Right lobe of liver (tissue), 6 donors: ENCODE measurements at regions not wholly inside any gene's neighbourhood (a gene's known extent, or its start where the extent isn't known, plus 50 kb on each side); places are given as distances from the start of the nearest gene placed in this dataset.

ENCODE experiments used
- ATAC-seq, 4 donors: fragments of 200-7000 bp; cut with Tn5 transposase; one replicate each; pipeline ENCODE4 v1.9.1; 2020; ENCODE audit warnings: mild to moderate bottlenecking in 4 of 4, moderate library complexity in 4 of 4
- DNase-seq, 3 donors: peaks; one replicate each; pipeline ENCODE4 v3.0.0-alpha.2; 2020
- H3K27ac ChIP-seq, 3 donors: fragments of 200-600 bp; one replicate each; pipeline ENCODE4 v1.8.0; 2022
- H3K27me3 ChIP-seq, 2 donors: fragments of 200-600 bp; one replicate each; pipeline ENCODE4 v1.8.0; 2022
- H3K36me3 ChIP-seq, 4 donors: fragments of 200-600 bp; sonication (generic) in 1 of 4; one replicate each; pipeline versions ENCODE4 v1.5.1 to v1.8.0; 2017 to 2022; ENCODE audit warnings: control low read depth in 1 of 4
- H3K4me1 ChIP-seq, 4 donors: fragments of 200-600 bp; sonication (generic) in 1 of 4; one replicate each; pipeline versions ENCODE4 v1.5.1 to v1.8.0; 2017 to 2022; ENCODE audit warnings: control low read depth in 1 of 4
- H3K4me3 ChIP-seq, 3 donors: fragments of 200-600 bp; one replicate each; pipeline ENCODE4 v1.8.0; 2022
- H3K9me3 ChIP-seq, 4 donors: fragments of 200-600 bp; sonication (generic) in 1 of 4; one replicate each; pipeline versions ENCODE4 v1.5.1 to v1.8.0; 2017 to 2022; ENCODE audit warnings: control low read depth in 1 of 4
- POLR2A ChIP-seq: fragments of 450-650 bp; IDR thresholded peaks from one replicate; pipeline ENCODE4 v1.6.1; 2017; ENCODE audit warnings: antibody characterized with exemption, mild to moderate bottlenecking
- WGBS: methylation state at CpG from one replicate; pipeline ENCODE4 v1.1.6; 2018; ENCODE audit warnings: low coverage, low lambda C conversion rate; ENCODE audit not compliant: insufficient coverage; ENCODE audit errors: missing lambda C conversion rate; 5-methylcytosine and 5-hydroxymethylcytosine counted together
- intact Hi-C, 2 donors: fragments of 100-400 bp; cut with DNase I; formaldehyde crosslinking; loops; one replicate each; pipeline versions ENCODE4 v1.11.2 to v1.14.1; 2022
- TF ChIP-seq, protein P1 (sequence below), 4 donors: fragments of 200-600 bp in 3 of 4; fragments of 450-650 bp in 1 of 4; IDR thresholded peaks; one replicate each; pipeline versions ENCODE4 v1.5.1 to v1.8.0; 2016 to 2022; ENCODE audit warnings: antibody characterized with exemption in 4 of 4, mild to moderate bottlenecking in 2 of 4
- donor health status: DM: no; HTN: yes; CAD: no.
- donor health status: DM: no; HTN: no; CAD: no.
- donor health status: DM: no; HTN: no; CAD: no.
- donor health status: DM: no; HTN: yes; CAD: no.
- donor health status: DM: no; HTN: yes; CAD: no.

DNA sequence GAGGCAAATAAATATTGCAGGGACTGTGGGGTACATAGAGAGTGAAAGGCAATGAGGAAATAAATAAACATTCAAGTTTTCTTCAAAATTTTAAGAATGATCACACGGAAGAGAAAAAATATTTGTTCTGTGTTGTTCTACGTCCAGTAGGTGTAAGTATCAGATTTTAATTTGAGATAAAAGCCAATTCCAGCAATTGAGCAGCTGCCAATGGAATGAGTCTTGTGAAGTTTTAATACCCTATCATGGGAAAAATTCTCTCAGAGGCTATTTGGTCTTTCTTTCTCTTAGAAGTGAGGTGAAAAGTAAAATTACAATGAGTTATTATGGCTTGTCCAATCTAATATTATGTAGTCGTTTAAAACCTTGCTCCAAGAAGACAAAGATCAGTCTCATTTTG, 195.7 kb upstream of the CITED2 start:
- no peaks in the 10 kb centered on the region for H3K27me3 ChIP-seq
- no peak overlapping the region for H3K4me3 ChIP-seq
- WGBS: 71% methylated on average over 3 of the region's 3 CpGs
- no peaks in the 10 kb centered on the region for H3K9me3 ChIP-seq
- TF ChIP-seq, protein P1, sequence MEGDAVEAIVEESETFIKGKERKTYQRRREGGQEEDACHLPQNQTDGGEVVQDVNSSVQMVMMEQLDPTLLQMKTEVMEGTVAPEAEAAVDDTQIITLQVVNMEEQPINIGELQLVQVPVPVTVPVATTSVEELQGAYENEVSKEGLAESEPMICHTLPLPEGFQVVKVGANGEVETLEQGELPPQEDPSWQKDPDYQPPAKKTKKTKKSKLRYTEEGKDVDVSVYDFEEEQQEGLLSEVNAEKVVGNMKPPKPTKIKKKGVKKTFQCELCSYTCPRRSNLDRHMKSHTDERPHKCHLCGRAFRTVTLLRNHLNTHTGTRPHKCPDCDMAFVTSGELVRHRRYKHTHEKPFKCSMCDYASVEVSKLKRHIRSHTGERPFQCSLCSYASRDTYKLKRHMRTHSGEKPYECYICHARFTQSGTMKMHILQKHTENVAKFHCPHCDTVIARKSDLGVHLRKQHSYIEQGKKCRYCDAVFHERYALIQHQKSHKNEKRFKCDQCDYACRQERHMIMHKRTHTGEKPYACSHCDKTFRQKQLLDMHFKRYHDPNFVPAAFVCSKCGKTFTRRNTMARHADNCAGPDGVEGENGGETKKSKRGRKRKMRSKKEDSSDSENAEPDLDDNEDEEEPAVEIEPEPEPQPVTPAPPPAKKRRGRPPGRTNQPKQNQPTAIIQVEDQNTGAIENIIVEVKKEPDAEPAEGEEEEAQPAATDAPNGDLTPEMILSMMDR (IDR thresholded peaks at IDR 0.05): no peak
- TF ChIP-seq POLR2A: no peak
- ATAC-seq (no peak), DNase-seq (no peak)
- no peaks in the 10 kb centered on the region for H3K4me1 ChIP-seq
- H3K36me3 ChIP-seq: no peaks in the 10 kb centered on the region
- intact Hi-C loops: no loop called here
- no peak overlapping the region for H3K27ac ChIP-seq

DNA sequence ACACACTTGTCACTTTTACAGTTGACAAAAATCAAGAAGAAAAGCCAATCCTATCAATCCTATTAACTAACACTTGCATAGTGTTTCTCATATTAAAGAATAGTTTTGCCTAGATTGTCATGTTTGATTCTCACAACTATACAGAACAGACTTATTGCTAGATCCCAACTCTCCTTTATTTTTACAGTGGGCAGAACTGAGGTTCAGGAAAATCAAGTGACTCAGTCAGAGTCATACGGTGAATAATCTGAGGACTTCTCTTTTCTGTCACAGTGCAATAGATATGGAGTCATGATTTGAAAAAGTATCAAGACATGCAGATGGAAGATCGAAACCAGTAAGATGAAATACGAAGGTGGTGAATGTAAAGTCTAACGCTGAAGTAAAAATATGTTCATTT, 195.1 kb upstream of the CITED2 start:
- no peaks in the 10 kb centered on the region for H3K36me3 ChIP-seq
- no peaks in the 10 kb centered on the region for H3K27me3 ChIP-seq
- ATAC-seq: no peak
- H3K4me1 ChIP-seq: no peaks in the 10 kb centered on the region
- no peaks in the 10 kb centered on the region for H3K9me3 ChIP-seq
- no peak for DNase-seq
- TF ChIP-seq POLR2A: no peak
- TF ChIP-seq, protein P1 (IDR thresholded peaks at IDR 0.05): no peak
- 77% methylated on average over 4 of the region's 4 CpGs for WGBS
- no peak overlapping the region for H3K27ac ChIP-seq
- H3K4me3 ChIP-seq: no peak overlapping the region
- intact Hi-C loops: no loop called here

DNA sequence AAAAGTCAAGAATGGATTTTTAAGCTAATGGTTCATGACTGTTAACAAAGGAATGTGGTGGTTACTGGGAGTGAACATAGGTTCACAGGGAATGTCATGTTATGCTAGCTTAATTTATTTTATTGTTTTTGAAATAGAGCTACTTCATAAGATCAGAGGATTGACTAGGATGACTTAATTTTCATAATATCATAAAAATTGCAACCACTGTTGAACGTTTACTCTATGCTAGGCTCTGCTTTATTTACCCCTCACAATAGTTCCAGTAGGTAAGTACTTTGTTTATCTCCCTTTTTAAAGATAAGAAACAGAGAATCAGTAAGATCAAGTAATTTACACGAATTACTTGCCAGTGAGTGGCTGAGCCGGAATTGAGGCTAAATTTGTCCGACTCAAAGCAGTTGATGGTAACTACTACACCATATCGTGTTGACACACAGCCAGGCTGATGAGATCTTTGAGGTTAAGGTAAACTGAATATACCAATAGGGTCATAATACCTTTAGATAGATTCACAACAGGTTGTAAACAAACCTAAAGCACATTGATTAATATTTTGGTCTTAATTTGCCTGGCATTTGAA, 194.6 kb upstream of the CITED2 start:
- Histone ChIP-seq H3K4me1 (no peaks in the 10 kb centered on the region), H3K9me3 (no peaks in the 10 kb centered on the region), H3K27ac (no peak overlapping the region), H3K4me3 (no peak overlapping the region), H3K36me3 (no peaks in the 10 kb centered on the region), H3K27me3 (no peaks in the 10 kb centered on the region)
- no peak for TF ChIP-seq POLR2A
- TF ChIP-seq, protein P1 (IDR thresholded peaks at IDR 0.05): no peak
- intact Hi-C loops: no loop called here
- DNase-seq (no peak), ATAC-seq (no peak)
- WGBS: 88% methylated on average over 5 of the region's 5 CpGs

DNA sequence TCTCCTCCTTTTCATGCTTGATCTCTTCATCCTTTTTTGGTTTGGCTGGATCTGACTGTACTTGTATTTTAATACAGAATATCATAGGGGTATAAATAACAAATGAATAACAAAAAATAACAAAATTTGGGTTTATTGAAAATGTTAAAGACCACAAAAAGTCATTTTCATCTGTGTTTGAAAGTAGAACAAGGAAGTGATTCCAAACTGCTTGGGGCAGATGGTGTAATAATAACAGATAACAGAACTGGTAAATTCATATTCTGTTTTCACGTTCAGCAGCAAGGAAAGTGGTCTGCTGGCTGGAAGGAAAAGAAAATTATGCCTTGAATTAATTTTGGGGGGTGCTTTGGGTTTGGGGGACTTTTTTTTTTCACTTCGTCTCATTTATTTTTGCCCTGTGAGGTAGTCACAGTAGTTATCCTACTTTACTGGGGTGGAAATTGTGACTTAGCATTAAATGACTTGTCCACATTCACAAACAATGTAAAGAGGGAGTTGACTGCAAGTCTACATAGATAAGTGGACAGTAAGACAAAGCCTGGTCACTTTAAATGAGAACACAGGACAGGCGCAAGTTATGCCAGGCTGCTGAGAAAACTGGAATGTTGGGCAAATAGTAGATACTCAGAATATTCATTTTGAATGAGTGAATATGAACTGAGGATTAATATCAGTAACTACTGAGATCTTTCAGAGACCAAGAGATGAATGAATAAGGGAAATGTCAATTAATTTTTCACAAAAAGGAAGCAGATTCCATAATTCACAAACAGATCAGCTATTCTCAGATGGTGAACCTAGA, 193.9 kb upstream of the CITED2 start:
- no peaks in the 10 kb centered on the region for H3K9me3 ChIP-seq
- DNase-seq: no peak

More for the DNA sequence above, 193.9 kb upstream of the CITED2 start:
- WGBS: 70% methylated on average over 3 of the region's 3 CpGs
- no peaks in the 10 kb centered on the region for H3K27me3 ChIP-seq
- intact Hi-C loops: no loop called here
- H3K4me1 ChIP-seq: no peaks in the 10 kb centered on the region
- TF ChIP-seq, protein P1 (IDR thresholded peaks at IDR 0.05): no peak
- no peak for TF ChIP-seq POLR2A
- H3K4me3 ChIP-seq: no peak overlapping the region
- no peak overlapping the region for H3K27ac ChIP-seq
- no peak for ATAC-seq
- H3K36me3 ChIP-seq: no peaks in the 10 kb centered on the region
